ENCODE measurements at regions not wholly inside any gene's neighbourhood (a gene's known extent, or its start where the extent isn't known, plus 50 kb on each side); places are given as distances from the start of the nearest gene placed in this dataset.
"Not testable (repeated sequence)": the region's sequence is repeated elsewhere in the genome, so short reads cannot be mapped to it uniquely, and the experiment has no call there.

DNA sequence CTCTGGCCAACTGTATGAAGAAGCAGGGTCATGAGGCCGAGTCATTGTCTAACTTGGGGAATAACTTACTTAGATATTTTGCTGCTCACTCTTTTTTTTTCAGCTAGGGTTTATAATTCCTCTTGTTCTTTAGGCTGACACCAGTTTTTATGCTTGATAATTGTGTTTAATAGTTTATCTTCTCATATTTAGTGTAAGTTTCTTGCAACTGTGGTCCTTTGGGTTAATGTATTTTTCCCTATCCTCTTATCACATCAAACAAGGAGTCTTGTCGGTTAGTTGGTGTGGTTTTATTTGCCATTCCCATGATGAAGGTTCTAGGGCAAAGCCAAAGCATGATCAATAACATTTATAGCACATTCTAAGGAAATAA, 204.6 kb downstream of the NUFIP1 start:
- H3K27ac ChIP-seq: no peak overlapping the region
- intact Hi-C loops (cut with DNase I): no loop called here
- H3K9me3 ChIP-seq: no peaks in the 10 kb centered on the region
- H3K4me1 ChIP-seq: no peaks in the 10 kb centered on the region
- ATAC-seq (no peak), DNase-seq (no peak)
- no peaks in the 10 kb centered on the region for H3K27me3 ChIP-seq (ENCODE audit: low read depth)
- H3K4me3 ChIP-seq: no peak overlapping the region
- no peaks in the 10 kb centered on the region for H3K36me3 ChIP-seq
- TF ChIP-seq, protein P1, sequence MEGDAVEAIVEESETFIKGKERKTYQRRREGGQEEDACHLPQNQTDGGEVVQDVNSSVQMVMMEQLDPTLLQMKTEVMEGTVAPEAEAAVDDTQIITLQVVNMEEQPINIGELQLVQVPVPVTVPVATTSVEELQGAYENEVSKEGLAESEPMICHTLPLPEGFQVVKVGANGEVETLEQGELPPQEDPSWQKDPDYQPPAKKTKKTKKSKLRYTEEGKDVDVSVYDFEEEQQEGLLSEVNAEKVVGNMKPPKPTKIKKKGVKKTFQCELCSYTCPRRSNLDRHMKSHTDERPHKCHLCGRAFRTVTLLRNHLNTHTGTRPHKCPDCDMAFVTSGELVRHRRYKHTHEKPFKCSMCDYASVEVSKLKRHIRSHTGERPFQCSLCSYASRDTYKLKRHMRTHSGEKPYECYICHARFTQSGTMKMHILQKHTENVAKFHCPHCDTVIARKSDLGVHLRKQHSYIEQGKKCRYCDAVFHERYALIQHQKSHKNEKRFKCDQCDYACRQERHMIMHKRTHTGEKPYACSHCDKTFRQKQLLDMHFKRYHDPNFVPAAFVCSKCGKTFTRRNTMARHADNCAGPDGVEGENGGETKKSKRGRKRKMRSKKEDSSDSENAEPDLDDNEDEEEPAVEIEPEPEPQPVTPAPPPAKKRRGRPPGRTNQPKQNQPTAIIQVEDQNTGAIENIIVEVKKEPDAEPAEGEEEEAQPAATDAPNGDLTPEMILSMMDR (IDR thresholded peaks at IDR 0.05): no peak

DNA sequence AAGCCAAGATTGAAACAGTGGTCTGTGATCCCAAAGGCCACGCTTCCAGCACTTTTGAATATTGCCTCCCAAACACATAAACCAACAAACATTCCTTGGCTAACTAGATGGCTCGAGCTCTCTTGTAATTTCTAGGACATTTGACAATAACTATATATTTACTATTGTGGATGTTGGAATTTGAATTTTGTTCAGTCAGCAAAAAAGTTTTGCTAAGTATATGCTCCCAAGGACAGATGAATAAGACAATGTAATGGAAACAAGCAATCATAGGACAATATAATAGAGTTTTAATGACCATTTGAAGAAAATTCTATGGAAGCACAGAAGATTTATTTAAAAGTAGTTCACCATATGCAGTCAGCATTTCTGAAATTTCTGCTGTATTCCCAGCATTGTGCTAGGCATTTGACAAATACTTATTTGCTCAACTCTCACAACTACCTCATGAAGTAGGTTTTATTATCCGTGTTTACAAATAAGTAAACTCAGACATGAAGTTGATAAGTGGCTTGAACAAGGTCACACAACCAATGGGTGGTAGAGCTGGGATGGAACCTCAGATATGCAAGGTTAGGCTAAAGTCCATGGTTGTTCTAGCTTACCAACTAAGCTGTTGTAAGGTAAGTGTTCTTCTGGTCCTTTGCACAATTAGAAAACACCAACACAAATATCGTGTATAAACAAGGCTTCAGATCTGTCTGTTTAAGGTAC, 205.1 kb downstream of the NUFIP1 start:
- H3K9me3 ChIP-seq: no peaks in the 10 kb centered on the region
- TF ChIP-seq, protein P1 (IDR thresholded peaks at IDR 0.05): no peak
- DNase-seq: no peak
- no peak for ATAC-seq
- intact Hi-C loops (cut with DNase I): no loop called here
- no peaks in the 10 kb centered on the region for H3K4me1 ChIP-seq
- H3K27ac ChIP-seq: no peak overlapping the region
- H3K36me3 ChIP-seq: no peaks in the 10 kb centered on the region
- H3K4me3 ChIP-seq: no peak overlapping the region
- H3K27me3 ChIP-seq (ENCODE audit: low read depth): no peaks in the 10 kb centered on the region

DNA sequence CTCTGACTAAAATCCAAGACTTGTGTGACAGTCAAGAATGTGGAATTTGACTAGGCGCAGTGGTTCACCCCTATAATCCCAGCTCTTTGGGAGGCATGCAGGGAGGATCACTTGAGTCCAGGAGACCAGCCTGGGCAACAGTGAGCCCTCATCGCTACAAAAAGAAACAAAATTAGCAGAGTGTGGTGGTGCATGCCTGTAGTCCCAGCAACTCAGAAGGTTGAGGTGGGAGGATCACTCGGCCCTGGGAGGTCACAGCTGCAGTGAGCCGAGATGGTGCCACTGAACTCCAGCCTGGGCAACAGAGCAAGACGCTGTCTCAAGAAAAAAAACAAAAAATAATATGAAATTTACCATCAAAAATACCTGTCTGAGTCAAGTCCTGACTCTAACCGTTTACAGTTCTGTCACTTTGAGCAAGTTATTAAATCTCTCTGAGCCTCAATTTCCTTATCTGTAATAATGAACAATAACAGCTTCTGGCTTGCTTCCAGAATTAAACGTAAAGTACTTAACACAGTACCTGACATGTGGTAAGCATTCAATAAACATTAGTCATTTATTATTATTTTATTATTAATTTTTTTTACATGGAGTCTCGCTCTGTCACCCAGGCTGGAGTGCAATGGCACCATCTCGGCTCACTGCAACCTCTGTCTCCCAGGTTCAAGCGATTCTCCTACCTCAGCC, 204.6 kb upstream of the TSC22D1 start:
- Histone ChIP-seq H3K4me1 (no peaks in the 10 kb centered on the region), H3K36me3 (no peaks in the 10 kb centered on the region), H3K27me3 (ENCODE audit: low read depth) (no peaks in the 10 kb centered on the region), H3K4me3 (no peak overlapping the region), H3K27ac (no peak overlapping the region), H3K9me3 (no peaks in the 10 kb centered on the region)
- intact Hi-C loops (cut with DNase I): no loop called here
- ATAC-seq (no peak), DNase-seq (no peak)
- TF ChIP-seq, protein P1 (IDR thresholded peaks at IDR 0.05): no peak

DNA sequence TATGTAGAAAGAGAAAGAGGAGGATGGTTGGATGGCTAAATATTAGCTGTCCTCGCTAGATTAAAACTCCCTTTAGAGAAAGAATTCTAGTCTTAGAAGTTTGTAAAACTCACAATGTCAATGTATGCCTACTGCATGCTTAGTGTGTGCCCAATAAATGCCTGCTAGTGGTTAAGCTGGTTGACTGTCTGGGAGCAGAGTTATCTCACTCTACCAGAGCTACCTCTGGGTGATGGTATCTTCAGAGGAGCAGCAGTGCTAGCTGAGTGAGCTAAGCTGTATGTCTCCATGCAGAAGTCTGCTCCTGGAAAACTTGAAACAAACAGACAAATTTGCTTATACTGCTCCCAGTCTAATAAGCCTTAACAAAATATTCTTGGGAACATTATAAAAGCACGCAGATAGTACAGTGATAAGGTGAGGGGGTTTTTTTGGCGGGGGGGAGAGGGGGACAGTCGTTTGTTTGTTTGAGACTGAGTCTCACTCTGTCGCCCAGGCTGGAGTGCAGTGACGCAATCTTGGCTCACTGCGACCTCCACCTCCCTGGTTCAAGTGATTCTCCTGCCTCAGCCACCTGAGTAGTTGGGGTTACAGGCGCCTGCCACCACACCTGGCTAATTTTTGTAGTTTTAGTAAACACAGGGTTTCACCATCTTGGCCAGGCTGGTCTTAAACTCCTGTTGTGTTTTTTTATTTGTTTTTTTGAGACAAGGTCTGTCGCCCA, 202.8 kb upstream of the TSC22D1 start:
- H3K36me3 ChIP-seq: no peaks in the 10 kb centered on the region
- intact Hi-C loops (cut with DNase I): no loop called here
- no peaks in the 10 kb centered on the region for H3K9me3 ChIP-seq
- H3K4me1 ChIP-seq: no peaks in the 10 kb centered on the region
- H3K27ac ChIP-seq: no peak overlapping the region
- TF ChIP-seq, protein P1 (IDR thresholded peaks at IDR 0.05): no peak
- no peaks in the 10 kb centered on the region for H3K27me3 ChIP-seq (ENCODE audit: low read depth)
- ATAC-seq (no peak), DNase-seq (no peak)
- no peak overlapping the region for H3K4me3 ChIP-seq

DNA sequence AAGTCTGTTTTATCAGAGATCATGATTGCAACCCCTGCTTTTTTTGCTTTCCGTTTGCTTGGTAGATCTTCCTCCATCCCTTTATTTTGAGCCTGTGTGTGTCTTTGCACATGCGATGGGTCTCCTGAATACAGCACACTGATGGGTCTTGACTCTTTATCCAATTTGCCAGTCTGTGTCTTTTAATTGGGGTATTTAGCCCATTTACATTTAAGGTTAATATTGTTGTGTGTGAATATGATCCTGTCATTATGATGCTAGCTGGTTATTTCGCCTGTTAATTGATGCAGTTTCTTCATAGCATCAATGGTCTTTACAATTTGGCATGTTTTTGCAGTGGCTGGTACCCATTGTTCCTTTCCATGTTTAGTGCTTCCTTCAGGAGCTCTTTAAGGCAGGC, 199.2 kb upstream of the TSC22D1 start:
- H3K36me3 ChIP-seq; DNase-seq; H3K9me3 ChIP-seq; intact Hi-C loops (cut with DNase I); H3K27me3 ChIP-seq (ENCODE audit: low read depth); H3K4me1 ChIP-seq; ATAC-seq; H3K27ac ChIP-seq; H3K4me3 ChIP-seq: not testable (repeated sequence)

DNA sequence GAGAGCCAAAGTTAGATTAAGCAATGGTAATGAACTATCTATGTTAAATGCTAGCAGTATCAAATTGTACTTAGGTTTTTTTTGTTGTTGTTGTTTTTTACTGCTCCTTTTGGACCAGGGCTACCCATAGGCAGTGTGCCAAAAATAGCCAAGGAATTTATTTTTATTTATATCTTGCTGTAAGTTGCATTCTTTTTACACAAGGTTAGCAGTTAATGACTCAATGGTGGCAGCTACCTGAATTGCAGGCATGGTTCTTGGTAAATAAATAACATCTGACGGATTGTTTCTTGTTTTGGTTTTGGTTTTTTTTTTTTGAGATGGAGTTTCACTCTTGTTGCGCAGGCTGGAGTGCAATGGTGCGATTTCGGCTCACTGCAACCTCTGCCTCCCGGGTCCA, 194.8 kb upstream of the TSC22D1 start:
- Histone ChIP-seq H3K4me1 (peaks cover 10% of the 10 kb centered on the region), H3K4me3 (no peak overlapping the region), H3K36me3 (no peaks in the 10 kb centered on the region), H3K9me3 (no peaks in the 10 kb centered on the region), H3K27me3 (ENCODE audit: low read depth) (no peaks in the 10 kb centered on the region), H3K27ac (no peak overlapping the region)
- TF ChIP-seq, protein P1 (IDR thresholded peaks at IDR 0.05): no peak
- intact Hi-C loops (cut with DNase I): no loop called here
- ATAC-seq: no peak
- DNase-seq: no peak
